ENCODE measurements at regions not wholly inside any gene's neighbourhood (a gene's known extent, or its start where the extent isn't known, plus 50 kb on each side); places are given as distances from the start of the nearest gene placed in this dataset.

GRCh38 chr10:91335147-91335546, 75.0 kb upstream of the HECTD2 start:
- DNase-seq (ENCODE audit: low spot score) = no peak

GRCh38 chr10:91339729-91340128, 70.4 kb upstream of the HECTD2 start:
- DNase-seq (ENCODE audit: low spot score) = no peak

GRCh38 chr10:91340613-91341362, 69.4 kb upstream of the HECTD2 start:
- peak; percentile 22 for DNase-seq (ENCODE audit: low spot score)

GRCh38 chr10:91341686-91342085, 68.5 kb upstream of the HECTD2 start:
- DNase-seq (ENCODE audit: low spot score) = no peak

- DNase-seq (ENCODE audit: low spot score) = no peak
These were observed 67.1 kb upstream of the HECTD2 start for GRCh38 chr10:91343010-91343409.

- no peak for DNase-seq (ENCODE audit: low spot score)
These were observed 65.9 kb upstream of the HECTD2 start for GRCh38 chr10:91344117-91344856.

GRCh38 chr10:91345716-91346115, 64.4 kb upstream of the HECTD2 start:
- no peak for DNase-seq (ENCODE audit: low spot score)

- DNase-seq (ENCODE audit: low spot score) = no peak
These were observed 62.6 kb upstream of the HECTD2 start for GRCh38 chr10:91347529-91347928.

- DNase-seq (ENCODE audit: low spot score) = no peak
These were observed 60.8 kb upstream of the HECTD2 start for GRCh38 chr10:91349381-91349780.

GRCh38 chr10:91350651-91351081, 59.5 kb upstream of the HECTD2 start:
- DNase-seq (ENCODE audit: low spot score) = no peak

- no peak for DNase-seq (ENCODE audit: low spot score)
These were observed 57.4 kb upstream of the HECTD2 start for GRCh38 chr10:91352760-91353159.

- peak; percentile 28 for DNase-seq (ENCODE audit: low spot score)
These were observed 55.7 kb upstream of the HECTD2 start for GRCh38 chr10:91354166-91355075.

GRCh38 chr10:91355998-91356397, 54.1 kb upstream of the HECTD2 start:
- DNase-seq (ENCODE audit: low spot score) = no peak

GRCh38 chr10:91357497-91357896, 52.6 kb upstream of the HECTD2 start:
- no peak for DNase-seq (ENCODE audit: low spot score)

Measured in putamen (tissue), 1 donor.